ENCODE measurements at regions not wholly inside any gene's neighbourhood (a gene's known extent, or its start where the extent isn't known, plus 50 kb on each side); places are given as distances from the start of the nearest gene placed in this dataset.

DNA sequence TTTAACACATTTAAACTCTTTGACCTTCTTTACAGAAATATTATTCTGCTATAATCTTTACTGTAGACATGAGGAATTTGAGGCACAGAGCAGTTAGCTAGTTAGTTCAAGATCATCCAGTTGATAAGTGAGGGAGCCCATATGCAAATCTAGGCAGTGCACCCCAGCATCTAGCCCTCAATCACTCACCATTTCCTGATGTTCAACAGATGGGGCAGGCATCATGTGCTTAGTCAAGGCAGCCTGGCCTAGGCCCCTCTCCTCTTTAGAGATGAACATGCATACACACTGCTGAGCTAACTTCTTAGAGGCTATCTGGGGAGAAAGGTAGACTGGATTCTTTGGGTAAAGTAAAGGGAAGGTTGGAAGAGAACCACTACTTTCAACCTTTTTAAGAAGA is 206.8 kb upstream of the SLC24A2 start:
- Histone ChIP-seq H3F3A (ENCODE audit: insufficient read depth, low read length) (no peaks in the 10 kb centered on the region), H3K9ac (ENCODE audit: low read length) (no peak overlapping the region), H2AFZ (ENCODE audit: low read length) (no peak overlapping the region), H3K9me2 (ENCODE audit: low read depth, low read length) (no peaks in the 10 kb centered on the region), H3K4me1 (ENCODE audit: insufficient read depth, low read length, severe bottlenecking) (no peaks in the 10 kb centered on the region), H3K36me3 (ENCODE audit: insufficient read depth, low read length) (no peaks in the 10 kb centered on the region), H4K20me1 (ENCODE audit: insufficient read depth, low read length) (no peaks in the 10 kb centered on the region), H3K79me2 (ENCODE audit: insufficient read depth, low read length) (no peaks in the 10 kb centered on the region), H3K4me2 (ENCODE audit: low read length) (no peak overlapping the region), H3K27ac (ENCODE audit: low read depth, low read length, poor library complexity, severe bottlenecking) (no peak overlapping the region), H3K4me3 (ENCODE audit: low read depth, low read length, poor library complexity, severe bottlenecking) (no peak overlapping the region), H3K27me3 (ENCODE audit: insufficient read depth, low read length) (no peaks in the 10 kb centered on the region), H3K9me3 (ENCODE audit: low read length) (no peaks in the 10 kb centered on the region)
- TF ChIP-seq EZH2 (IDR thresholded peaks at IDR 0.05; ENCODE audit: borderline replicate concordance, low read length): no peak

DNA sequence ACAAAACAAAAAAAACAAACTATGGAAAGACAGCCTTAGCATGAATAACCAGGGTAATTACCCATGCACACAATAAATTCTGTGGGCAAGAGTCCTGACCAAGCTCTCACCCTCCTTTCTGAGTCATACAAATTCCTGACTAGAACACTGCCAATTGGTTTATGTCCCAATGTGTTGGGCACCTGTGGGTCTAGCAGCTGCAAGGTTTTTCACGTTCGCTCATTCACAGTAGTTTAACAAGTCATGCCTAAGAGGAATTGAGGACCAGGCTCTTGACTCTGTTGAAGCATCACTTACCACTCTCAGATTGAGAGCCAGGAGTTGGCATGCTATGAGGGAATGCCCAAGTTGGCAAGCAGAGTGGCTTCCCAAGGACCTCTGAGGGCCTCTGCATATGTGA is 205.5 kb upstream of the SLC24A2 start:
- no peaks in the 10 kb centered on the region for H3K27me3 ChIP-seq (ENCODE audit: insufficient read depth, low read length)
- H3K36me3 ChIP-seq (ENCODE audit: insufficient read depth, low read length): no peaks in the 10 kb centered on the region
- H3K27ac ChIP-seq (ENCODE audit: low read depth, low read length, poor library complexity, severe bottlenecking): no peak overlapping the region
- no peaks in the 10 kb centered on the region for H3K9me2 ChIP-seq (ENCODE audit: low read depth, low read length)
- H3F3A ChIP-seq (ENCODE audit: insufficient read depth, low read length): no peaks in the 10 kb centered on the region
- H3K4me1 ChIP-seq (ENCODE audit: insufficient read depth, low read length, severe bottlenecking): no peaks in the 10 kb centered on the region
- no peaks in the 10 kb centered on the region for H3K79me2 ChIP-seq (ENCODE audit: insufficient read depth, low read length)
- H3K4me2 ChIP-seq (ENCODE audit: low read length): no peak overlapping the region
- H3K4me3 ChIP-seq (ENCODE audit: low read depth, low read length, poor library complexity, severe bottlenecking): no peak overlapping the region
- H3K9ac ChIP-seq (ENCODE audit: low read length): no peak overlapping the region
- TF ChIP-seq EZH2 (IDR thresholded peaks at IDR 0.05; ENCODE audit: borderline replicate concordance, low read length): no peak
- TF ChIP-seq, protein P1, sequence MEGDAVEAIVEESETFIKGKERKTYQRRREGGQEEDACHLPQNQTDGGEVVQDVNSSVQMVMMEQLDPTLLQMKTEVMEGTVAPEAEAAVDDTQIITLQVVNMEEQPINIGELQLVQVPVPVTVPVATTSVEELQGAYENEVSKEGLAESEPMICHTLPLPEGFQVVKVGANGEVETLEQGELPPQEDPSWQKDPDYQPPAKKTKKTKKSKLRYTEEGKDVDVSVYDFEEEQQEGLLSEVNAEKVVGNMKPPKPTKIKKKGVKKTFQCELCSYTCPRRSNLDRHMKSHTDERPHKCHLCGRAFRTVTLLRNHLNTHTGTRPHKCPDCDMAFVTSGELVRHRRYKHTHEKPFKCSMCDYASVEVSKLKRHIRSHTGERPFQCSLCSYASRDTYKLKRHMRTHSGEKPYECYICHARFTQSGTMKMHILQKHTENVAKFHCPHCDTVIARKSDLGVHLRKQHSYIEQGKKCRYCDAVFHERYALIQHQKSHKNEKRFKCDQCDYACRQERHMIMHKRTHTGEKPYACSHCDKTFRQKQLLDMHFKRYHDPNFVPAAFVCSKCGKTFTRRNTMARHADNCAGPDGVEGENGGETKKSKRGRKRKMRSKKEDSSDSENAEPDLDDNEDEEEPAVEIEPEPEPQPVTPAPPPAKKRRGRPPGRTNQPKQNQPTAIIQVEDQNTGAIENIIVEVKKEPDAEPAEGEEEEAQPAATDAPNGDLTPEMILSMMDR (IDR thresholded peaks at IDR 0.05; ENCODE audit: low read length): no peak
- H4K20me1 ChIP-seq (ENCODE audit: insufficient read depth, low read length): no peaks in the 10 kb centered on the region
- H2AFZ ChIP-seq (ENCODE audit: low read length): no peak overlapping the region
- no peaks in the 10 kb centered on the region for H3K9me3 ChIP-seq (ENCODE audit: low read length)

DNA sequence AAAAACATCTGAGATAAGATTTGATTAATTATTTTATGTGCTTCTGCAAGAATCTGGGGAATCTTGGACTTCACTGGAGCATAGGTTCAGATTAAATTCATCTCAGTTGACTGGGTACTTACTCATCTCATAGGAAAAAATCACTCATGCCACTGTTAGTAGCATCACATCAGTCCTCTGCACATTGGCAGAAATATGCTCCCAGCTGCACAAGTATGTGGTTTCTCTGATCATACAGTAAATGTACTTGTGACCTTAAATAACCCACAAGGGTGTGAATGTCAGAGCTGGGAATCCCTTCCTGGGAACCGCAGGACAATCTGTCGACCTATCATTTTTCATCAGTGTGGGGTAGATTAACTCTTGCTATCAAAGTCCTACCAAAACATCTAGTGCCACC is 203.7 kb upstream of the SLC24A2 start:
- H3K9me2 ChIP-seq (ENCODE audit: low read depth, low read length): no peaks in the 10 kb centered on the region
- no peak overlapping the region for H3K4me2 ChIP-seq (ENCODE audit: low read length)

DNA sequence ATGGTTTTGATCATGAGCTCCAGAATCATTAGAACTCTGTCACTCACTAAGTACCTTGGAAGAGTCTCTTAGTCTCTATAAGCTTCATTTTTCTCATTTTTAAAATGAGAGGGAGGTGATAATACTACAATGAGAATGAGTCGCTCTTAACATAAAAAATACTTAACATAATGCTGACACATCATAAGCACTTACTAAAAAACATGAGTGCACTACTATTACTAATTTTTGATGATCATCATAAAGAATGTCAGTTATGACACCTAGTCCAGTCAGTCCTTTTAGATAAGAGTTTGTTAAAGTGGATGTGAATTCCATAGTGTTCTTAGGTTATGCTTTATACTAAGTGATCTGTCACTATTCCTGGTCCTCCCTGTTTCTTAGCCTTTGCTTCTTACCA is 200.4 kb upstream of the SLC24A2 start:
- no peak overlapping the region for H3K4me3 ChIP-seq (ENCODE audit: low read depth, low read length, poor library complexity, severe bottlenecking)
- H2AFZ ChIP-seq (ENCODE audit: low read length): no peak overlapping the region
- no peaks in the 10 kb centered on the region for H3K79me2 ChIP-seq (ENCODE audit: insufficient read depth, low read length)
- no peaks in the 10 kb centered on the region for H3K27me3 ChIP-seq (ENCODE audit: insufficient read depth, low read length)
- no peaks in the 10 kb centered on the region for H4K20me1 ChIP-seq (ENCODE audit: insufficient read depth, low read length)
- H3K36me3 ChIP-seq (ENCODE audit: insufficient read depth, low read length): no peaks in the 10 kb centered on the region
- no peaks in the 10 kb centered on the region for H3K9me3 ChIP-seq (ENCODE audit: low read length)
- no peak overlapping the region for H3K4me2 ChIP-seq (ENCODE audit: low read length)
- no peaks in the 10 kb centered on the region for H3K4me1 ChIP-seq (ENCODE audit: insufficient read depth, low read length, severe bottlenecking)
- no peaks in the 10 kb centered on the region for H3F3A ChIP-seq (ENCODE audit: insufficient read depth, low read length)
- H3K9ac ChIP-seq (ENCODE audit: low read length): no peak overlapping the region
- no peak overlapping the region for H3K27ac ChIP-seq (ENCODE audit: low read depth, low read length, poor library complexity, severe bottlenecking)
- no peaks in the 10 kb centered on the region for H3K9me2 ChIP-seq (ENCODE audit: low read depth, low read length)
- TF ChIP-seq, protein P1 (IDR thresholded peaks at IDR 0.05; ENCODE audit: low read length): no peak
- TF ChIP-seq EZH2 (IDR thresholded peaks at IDR 0.05; ENCODE audit: borderline replicate concordance, low read length): no peak

More for the DNA sequence above, 203.7 kb upstream of the SLC24A2 start:
- no peaks in the 10 kb centered on the region for H3K36me3 ChIP-seq (ENCODE audit: insufficient read depth, low read length)
- H3K4me1 ChIP-seq (ENCODE audit: insufficient read depth, low read length, severe bottlenecking): no peaks in the 10 kb centered on the region
- H3K27ac ChIP-seq (ENCODE audit: low read depth, low read length, poor library complexity, severe bottlenecking): no peak overlapping the region
- no peak overlapping the region for H3K9ac ChIP-seq (ENCODE audit: low read length)
- no peak overlapping the region for H2AFZ ChIP-seq (ENCODE audit: low read length)
- H3K27me3 ChIP-seq (ENCODE audit: insufficient read depth, low read length): no peaks in the 10 kb centered on the region
- H4K20me1 ChIP-seq (ENCODE audit: insufficient read depth, low read length): no peaks in the 10 kb centered on the region
- H3F3A ChIP-seq (ENCODE audit: insufficient read depth, low read length): no peaks in the 10 kb centered on the region
- TF ChIP-seq EZH2 (IDR thresholded peaks at IDR 0.05; ENCODE audit: borderline replicate concordance, low read length): no peak
- TF ChIP-seq, protein P1 (IDR thresholded peaks at IDR 0.05; ENCODE audit: low read length): no peak
- H3K4me3 ChIP-seq (ENCODE audit: low read depth, low read length, poor library complexity, severe bottlenecking): no peak overlapping the region
- H3K9me3 ChIP-seq (ENCODE audit: low read length): no peaks in the 10 kb centered on the region
- no peaks in the 10 kb centered on the region for H3K79me2 ChIP-seq (ENCODE audit: insufficient read depth, low read length)
